OCI-LY1 (cell line): ENCODE measurements at regions not wholly inside any gene's neighbourhood (a gene's known extent, or its start where the extent isn't known, plus 50 kb on each side); places are given as distances from the start of the nearest gene placed in this dataset.

Experiments
- H2AFZ ChIP-seq: fragments of 200-600 bp; sonication (generic), shearing (Covaris generic); 2 replicates; pipeline ENCODE4 v1.6.0; 2014; ENCODE audit warnings: antibody characterized with exemption, mild to moderate bottlenecking, low read length
- H3F3A ChIP-seq: fragments of 200-600 bp; sonication (generic), shearing (Covaris generic); 2 replicates; pipeline ENCODE4 v1.6.0; 2014; ENCODE audit warnings: mild to moderate bottlenecking, antibody characterized with exemption, low read length, moderate library complexity; ENCODE audit not compliant: insufficient read depth
- H3K27ac ChIP-seq: fragments of 200-600 bp; sonication (generic); 2 replicates; pipeline ENCODE4 v1.5.1; 2014; ENCODE audit warnings: low read length, mixed run types, mild to moderate bottlenecking, low read depth; ENCODE audit not compliant: poor library complexity, severe bottlenecking
- H3K27me3 ChIP-seq: fragments of 200-600 bp; sonication (generic); 2 replicates; pipeline ENCODE4 v1.6.0; 2014; ENCODE audit warnings: antibody characterized with exemption, mild to moderate bottlenecking, low read length, moderate library complexity; ENCODE audit not compliant: insufficient read depth
- H3K36me3 ChIP-seq: fragments of 200-600 bp; sonication (generic); 2 replicates; pipeline ENCODE4 v1.6.1; 2014; ENCODE audit warnings: mild to moderate bottlenecking, antibody characterized with exemption, low read length, moderate library complexity, mixed read lengths; ENCODE audit not compliant: insufficient read depth
- H3K4me1 ChIP-seq: fragments of 200-600 bp; sonication (generic); 2 replicates; pipeline ENCODE4 v1.5.1; 2014; ENCODE audit warnings: mild to moderate bottlenecking, low read length, moderate library complexity; ENCODE audit not compliant: insufficient read depth, severe bottlenecking
- H3K4me2 ChIP-seq: fragments of 200-600 bp; sonication (generic), shearing (Covaris generic); 2 replicates; pipeline ENCODE4 v1.6.1; 2014; ENCODE audit warnings: low read length
- H3K4me3 ChIP-seq: fragments of 200-600 bp; sonication (generic); 2 replicates; pipeline ENCODE4 v1.5.1; 2014; ENCODE audit warnings: low read length, low read depth, mild to moderate bottlenecking, mixed read lengths; ENCODE audit not compliant: poor library complexity, severe bottlenecking
- H3K79me2 ChIP-seq: fragments of 200-600 bp; shearing (Covaris generic); 2 replicates; pipeline ENCODE4 v1.6.1; 2016; ENCODE audit warnings: mixed run types, low read length, mixed read lengths; ENCODE audit not compliant: insufficient read depth
- H3K9ac ChIP-seq: fragments of 200-600 bp; sonication (generic), shearing (Covaris generic); 2 replicates; pipeline ENCODE4 v1.6.1; 2014; ENCODE audit warnings: mild to moderate bottlenecking, low read length, mixed read lengths
- H3K9me2 ChIP-seq: fragments of 200-600 bp; sonication (generic), shearing (Covaris generic); 2 replicates; pipeline ENCODE4 v1.6.1; 2014; ENCODE audit warnings: low read depth, mild to moderate bottlenecking, low read length, mixed read lengths
- H3K9me3 ChIP-seq: fragments of 200-600 bp; shearing (Covaris generic); 2 replicates; pipeline ENCODE4 v1.6.1; 2014; ENCODE audit warnings: low read length, mixed read lengths
- H4K20me1 ChIP-seq: fragments of 200-600 bp; sonication (generic), shearing (Covaris generic); 2 replicates; pipeline ENCODE4 v1.6.0; 2016; ENCODE audit warnings: mild to moderate bottlenecking, low read length; ENCODE audit not compliant: insufficient read depth
- EZH2 ChIP-seq: fragments of 200-600 bp; sonication (generic), shearing (Covaris generic); IDR thresholded peaks from 2 replicates; pipeline ENCODE4 v1.8.0; 2017; ENCODE audit warnings: borderline replicate concordance, mixed run types, mild to moderate bottlenecking, antibody characterized with exemption, low read length, moderate library complexity, mixed read lengths
- TF ChIP-seq, protein P1 (sequence below): fragments of 200-600 bp; sonication (generic), shearing (Covaris generic); IDR thresholded peaks from 2 replicates; pipeline ENCODE4 v1.5.1; 2017; ENCODE audit warnings: mild to moderate bottlenecking, antibody characterized with exemption, low read length, moderate library complexity, mixed read lengths

DNA sequence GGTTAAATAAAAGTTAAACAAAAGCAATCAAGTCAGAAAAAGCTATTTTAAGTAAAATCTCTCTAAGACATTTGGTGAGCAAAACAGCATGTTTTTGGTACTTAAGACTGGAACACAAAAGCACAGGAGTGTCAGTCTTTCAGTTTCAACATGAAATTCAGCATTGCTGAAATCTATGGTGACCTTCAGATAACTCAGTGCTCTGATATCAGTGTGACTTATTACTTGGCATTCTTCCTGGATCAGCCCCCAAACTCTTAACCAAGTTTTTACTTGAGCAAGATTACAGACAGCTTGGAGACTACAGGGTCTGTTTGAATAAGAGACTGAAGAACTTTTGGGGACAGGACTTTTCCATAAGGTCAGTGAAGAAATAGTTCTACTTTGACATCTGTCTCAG, 437.2 kb downstream of the RAPGEF2 start:
- Histone ChIP-seq H3K36me3 (no peaks in the 10 kb centered on the region), H3K4me3 (no peak overlapping the region), H3K79me2 (no peaks in the 10 kb centered on the region), H3K9me3 (no peaks in the 10 kb centered on the region), H3K9ac (no peak overlapping the region), H3F3A (no peaks in the 10 kb centered on the region), H4K20me1 (no peaks in the 10 kb centered on the region), H2AFZ (no peak overlapping the region), H3K9me2 (no peaks in the 10 kb centered on the region), H3K27me3 (no peaks in the 10 kb centered on the region), H3K4me1 (no peaks in the 10 kb centered on the region), H3K27ac (no peak overlapping the region), H3K4me2 (no peak overlapping the region)
- TF ChIP-seq, protein P1, sequence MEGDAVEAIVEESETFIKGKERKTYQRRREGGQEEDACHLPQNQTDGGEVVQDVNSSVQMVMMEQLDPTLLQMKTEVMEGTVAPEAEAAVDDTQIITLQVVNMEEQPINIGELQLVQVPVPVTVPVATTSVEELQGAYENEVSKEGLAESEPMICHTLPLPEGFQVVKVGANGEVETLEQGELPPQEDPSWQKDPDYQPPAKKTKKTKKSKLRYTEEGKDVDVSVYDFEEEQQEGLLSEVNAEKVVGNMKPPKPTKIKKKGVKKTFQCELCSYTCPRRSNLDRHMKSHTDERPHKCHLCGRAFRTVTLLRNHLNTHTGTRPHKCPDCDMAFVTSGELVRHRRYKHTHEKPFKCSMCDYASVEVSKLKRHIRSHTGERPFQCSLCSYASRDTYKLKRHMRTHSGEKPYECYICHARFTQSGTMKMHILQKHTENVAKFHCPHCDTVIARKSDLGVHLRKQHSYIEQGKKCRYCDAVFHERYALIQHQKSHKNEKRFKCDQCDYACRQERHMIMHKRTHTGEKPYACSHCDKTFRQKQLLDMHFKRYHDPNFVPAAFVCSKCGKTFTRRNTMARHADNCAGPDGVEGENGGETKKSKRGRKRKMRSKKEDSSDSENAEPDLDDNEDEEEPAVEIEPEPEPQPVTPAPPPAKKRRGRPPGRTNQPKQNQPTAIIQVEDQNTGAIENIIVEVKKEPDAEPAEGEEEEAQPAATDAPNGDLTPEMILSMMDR, result no peak
- TF ChIP-seq EZH2, result no peak

DNA sequence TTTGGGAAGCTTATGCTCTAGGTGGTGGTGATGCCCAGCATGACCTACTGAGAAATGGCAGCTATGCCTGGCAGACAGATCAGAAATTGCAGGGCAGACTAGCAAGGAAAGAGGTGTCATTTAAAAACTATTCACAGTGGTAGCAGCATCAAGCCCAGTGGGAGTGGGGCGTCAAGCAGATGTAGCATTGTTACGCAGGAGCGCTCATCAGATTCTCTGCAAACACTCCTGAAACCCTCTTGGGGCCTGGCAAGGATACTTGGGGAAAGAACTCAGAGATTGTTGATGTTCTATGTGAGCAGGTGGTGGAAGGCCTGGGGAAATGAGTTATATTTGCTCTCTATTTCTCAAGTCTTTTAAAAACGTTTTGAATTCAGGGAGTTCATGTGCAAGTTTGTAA, 437.6 kb downstream of the RAPGEF2 start:
- H3K4me2 ChIP-seq, result no peak overlapping the region
- no peaks in the 10 kb centered on the region for H3K9me2 ChIP-seq
- H3K36me3 ChIP-seq, result no peaks in the 10 kb centered on the region
- no peaks in the 10 kb centered on the region for H3K79me2 ChIP-seq
- no peaks in the 10 kb centered on the region for H3F3A ChIP-seq
- no peaks in the 10 kb centered on the region for H3K4me1 ChIP-seq
- no peak overlapping the region for H3K9ac ChIP-seq
- no peaks in the 10 kb centered on the region for H4K20me1 ChIP-seq
- H2AFZ ChIP-seq, result no peak overlapping the region
- no peaks in the 10 kb centered on the region for H3K9me3 ChIP-seq
- no peak overlapping the region for H3K4me3 ChIP-seq
- no peak for TF ChIP-seq EZH2
- TF ChIP-seq, protein P1, result no peak
- H3K27ac ChIP-seq, result no peak overlapping the region
- no peaks in the 10 kb centered on the region for H3K27me3 ChIP-seq

DNA sequence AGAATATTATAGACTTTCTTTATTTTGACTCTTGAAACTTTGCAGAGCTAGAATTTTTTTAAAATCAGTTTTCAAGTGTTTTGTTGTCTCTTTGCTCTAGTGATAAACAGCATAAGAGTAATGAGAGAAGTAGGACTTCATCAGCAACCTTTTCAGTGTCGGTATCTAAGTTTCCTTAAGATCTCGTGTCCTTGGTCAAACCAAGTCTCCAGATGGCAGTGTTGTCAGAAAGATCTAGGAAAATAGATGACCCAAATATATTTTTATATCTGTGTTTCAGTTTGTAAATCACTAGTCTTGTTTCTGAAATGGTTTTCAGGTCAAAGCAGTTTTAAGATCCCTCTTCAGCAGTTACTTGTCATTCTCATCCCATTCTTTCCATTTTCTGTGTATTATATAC, 438.3 kb downstream of the RAPGEF2 start:
- Histone ChIP-seq H3K36me3 (no peaks in the 10 kb centered on the region), H2AFZ (no peak overlapping the region), H4K20me1 (no peaks in the 10 kb centered on the region), H3K79me2 (no peaks in the 10 kb centered on the region), H3K27ac (no peak overlapping the region), H3K9ac (no peak overlapping the region), H3K9me3 (no peaks in the 10 kb centered on the region), H3K4me1 (no peaks in the 10 kb centered on the region), H3K9me2 (no peaks in the 10 kb centered on the region), H3K4me2 (no peak overlapping the region), H3K4me3 (no peak overlapping the region), H3K27me3 (no peaks in the 10 kb centered on the region), H3F3A (no peaks in the 10 kb centered on the region)
- TF ChIP-seq EZH2, result no peak
- TF ChIP-seq, protein P1, result no peak
